GM12865 (cell line): ENCODE measurements at regions not wholly inside any gene's neighbourhood (a gene's known extent, or its start where the extent isn't known, plus 50 kb on each side); places are given as distances from the start of the nearest gene placed in this dataset.

Experiments used
- DNase-seq: peaks from one replicate; pipeline ENCODE4 v3.0.0; 2010; ENCODE audit warnings: low read depth
- H3K4me3 ChIP-seq: 2 replicates; pipeline ENCODE4 v1.5.1; 2011; ENCODE audit warnings: mild to moderate bottlenecking, low read depth, low read length, control low read depth
- TF ChIP-seq, protein P1 (sequence below): IDR thresholded peaks from 2 replicates; pipeline ENCODE4 v1.5.1; 2011; ENCODE audit warnings: low read length, control low read depth, low read depth, inconsistent platforms; ENCODE audit not compliant: insufficient read depth; ENCODE audit errors: missing control alignments

- DNase-seq: no peak
- TF ChIP-seq, protein P1, sequence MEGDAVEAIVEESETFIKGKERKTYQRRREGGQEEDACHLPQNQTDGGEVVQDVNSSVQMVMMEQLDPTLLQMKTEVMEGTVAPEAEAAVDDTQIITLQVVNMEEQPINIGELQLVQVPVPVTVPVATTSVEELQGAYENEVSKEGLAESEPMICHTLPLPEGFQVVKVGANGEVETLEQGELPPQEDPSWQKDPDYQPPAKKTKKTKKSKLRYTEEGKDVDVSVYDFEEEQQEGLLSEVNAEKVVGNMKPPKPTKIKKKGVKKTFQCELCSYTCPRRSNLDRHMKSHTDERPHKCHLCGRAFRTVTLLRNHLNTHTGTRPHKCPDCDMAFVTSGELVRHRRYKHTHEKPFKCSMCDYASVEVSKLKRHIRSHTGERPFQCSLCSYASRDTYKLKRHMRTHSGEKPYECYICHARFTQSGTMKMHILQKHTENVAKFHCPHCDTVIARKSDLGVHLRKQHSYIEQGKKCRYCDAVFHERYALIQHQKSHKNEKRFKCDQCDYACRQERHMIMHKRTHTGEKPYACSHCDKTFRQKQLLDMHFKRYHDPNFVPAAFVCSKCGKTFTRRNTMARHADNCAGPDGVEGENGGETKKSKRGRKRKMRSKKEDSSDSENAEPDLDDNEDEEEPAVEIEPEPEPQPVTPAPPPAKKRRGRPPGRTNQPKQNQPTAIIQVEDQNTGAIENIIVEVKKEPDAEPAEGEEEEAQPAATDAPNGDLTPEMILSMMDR: no peak
- no peak overlapping the region for H3K4me3 ChIP-seq
Observed at GRCh38 chr4:20440170-20440569, 188.5 kb downstream of the SLIT2 start.

DNA sequence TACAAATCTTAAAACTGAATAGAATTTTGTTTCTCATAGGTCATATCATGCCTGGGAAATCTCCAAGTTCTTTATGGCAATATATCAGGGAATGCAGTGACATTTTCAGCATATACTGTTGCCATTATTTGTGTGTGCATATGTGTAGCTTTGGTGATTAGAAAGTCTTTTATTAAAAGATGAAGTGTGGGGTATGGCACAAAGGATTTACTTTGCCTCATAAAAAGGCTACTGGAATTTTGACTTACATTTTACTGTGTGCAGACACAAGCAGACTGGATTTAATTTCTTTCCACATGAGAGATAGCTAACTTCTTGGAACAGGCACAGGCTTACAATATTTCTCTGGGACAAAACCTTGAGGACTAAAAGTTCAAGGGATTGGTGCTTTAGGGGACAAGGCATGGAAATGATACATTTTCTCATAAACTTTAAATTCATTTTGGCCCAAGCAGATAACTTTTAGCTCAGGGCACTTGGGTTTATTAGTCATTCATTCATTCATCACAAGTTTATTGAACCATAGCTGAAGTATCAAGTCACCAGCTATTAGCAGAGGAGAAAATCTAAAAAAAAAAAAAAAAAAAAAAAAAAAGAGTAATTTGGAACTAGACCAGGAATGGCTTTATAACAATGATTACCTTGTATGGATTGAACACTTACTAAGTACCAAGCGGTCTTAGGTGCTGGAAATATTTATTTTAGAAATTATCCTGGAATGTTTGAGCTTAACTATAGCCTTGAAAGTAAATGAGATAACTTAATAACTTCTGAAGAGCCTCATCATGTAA lies 191.5 kb downstream of the SLIT2 start:
- DNase-seq: no peak
- H3K4me3 ChIP-seq: no peak overlapping the region
- TF ChIP-seq, protein P1: no peak

- no peak for DNase-seq
- no peak overlapping the region for H3K4me3 ChIP-seq
- TF ChIP-seq, protein P1: no peak
Observed at GRCh38 chr4:20444599-20445337, 193.1 kb downstream of the SLIT2 start.

DNA sequence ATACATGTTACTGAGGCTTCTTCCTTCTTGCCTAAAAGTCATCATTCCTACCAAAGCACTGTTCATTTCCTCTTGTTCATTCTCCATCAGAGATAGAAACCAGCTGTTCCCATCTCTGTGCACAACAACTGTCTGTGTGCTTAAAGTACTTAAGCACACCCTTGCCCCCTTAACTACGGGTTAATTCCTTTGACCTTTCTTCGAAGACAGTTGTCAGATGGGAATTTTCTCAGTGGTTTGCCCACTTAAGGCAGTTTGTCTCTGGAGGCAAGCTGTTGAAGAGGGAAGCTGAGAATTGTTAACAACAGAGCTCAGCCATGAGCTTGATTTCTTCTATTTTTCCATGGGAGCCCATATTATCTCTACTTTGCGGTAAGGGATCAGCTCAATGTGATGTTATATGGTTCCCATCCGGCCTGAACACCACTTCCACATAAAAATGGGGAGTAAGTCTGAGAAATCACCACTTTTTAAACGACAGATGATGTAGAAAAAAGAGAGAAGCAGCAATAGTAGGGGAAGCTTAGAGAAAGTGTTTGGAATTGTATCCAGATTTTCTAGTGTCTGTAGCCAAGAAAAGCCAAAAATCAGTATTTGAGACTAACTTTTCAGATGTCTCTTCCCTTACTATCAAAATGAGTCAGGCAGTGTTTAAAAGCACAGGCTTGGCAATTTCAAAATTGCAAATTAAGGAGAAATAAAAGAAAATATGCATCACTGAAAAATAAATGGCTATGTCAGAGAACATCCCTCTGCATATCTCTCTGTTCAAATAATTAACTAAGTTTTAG lies 194.4 kb downstream of the SLIT2 start:
- TF ChIP-seq, protein P1: no peak
- H3K4me3 ChIP-seq: no peak overlapping the region
- no peak for DNase-seq

DNA sequence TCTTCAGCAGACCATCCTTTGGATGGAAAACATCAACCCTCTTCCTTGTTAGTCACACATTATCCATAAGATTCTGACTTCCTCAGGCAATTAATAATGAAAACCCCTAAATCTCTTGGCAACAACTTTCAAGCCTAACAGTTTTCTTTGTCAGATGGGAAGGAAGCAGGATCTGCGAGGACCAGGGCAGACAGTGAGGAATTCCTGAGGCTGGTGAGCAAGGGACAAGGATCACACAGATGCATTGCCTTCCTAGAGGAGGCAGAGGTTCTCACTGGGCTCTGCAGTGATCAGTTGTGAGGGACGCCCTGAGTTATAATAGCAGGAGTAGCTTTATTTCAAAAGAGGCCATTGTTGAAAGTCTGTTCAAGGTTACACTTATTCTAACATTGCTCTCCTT lies 195.4 kb downstream of the SLIT2 start:
- no peak overlapping the region for H3K4me3 ChIP-seq
- no peak for DNase-seq
- TF ChIP-seq, protein P1: no peak

GRCh38 chr4:20451986-20452385 lies 200.3 kb downstream of the SLIT2 start:
- DNase-seq: no peak
- TF ChIP-seq, protein P1: no peak
- H3K4me3 ChIP-seq: no peak overlapping the region
